SU-DHL-6 (cell line): ENCODE measurements at regions not wholly inside any gene's neighbourhood (a gene's known extent, or its start where the extent isn't known, plus 50 kb on each side); places are given as distances from the start of the nearest gene placed in this dataset.

Experiments
- EZH2phosphoT487 ChIP-seq: fragments of 200-600 bp; sonication (generic), shearing (Covaris generic); conservative IDR thresholded peaks from 2 replicates; pipeline ENCODE4 v1.6.1; 2018; ENCODE audit warnings: mild to moderate bottlenecking, antibody characterized with exemption, low read length, moderate library complexity, mixed read lengths
- TF ChIP-seq, protein P1 (sequence below): fragments of 200-600 bp; sonication (generic); IDR thresholded peaks from one replicate; pipeline ENCODE4 v1.5.1; 2017; ENCODE audit warnings: antibody characterized with exemption, mild to moderate bottlenecking, low read length, moderate library complexity; ENCODE audit not compliant: insufficient read depth, poor library complexity, severe bottlenecking

DNA sequence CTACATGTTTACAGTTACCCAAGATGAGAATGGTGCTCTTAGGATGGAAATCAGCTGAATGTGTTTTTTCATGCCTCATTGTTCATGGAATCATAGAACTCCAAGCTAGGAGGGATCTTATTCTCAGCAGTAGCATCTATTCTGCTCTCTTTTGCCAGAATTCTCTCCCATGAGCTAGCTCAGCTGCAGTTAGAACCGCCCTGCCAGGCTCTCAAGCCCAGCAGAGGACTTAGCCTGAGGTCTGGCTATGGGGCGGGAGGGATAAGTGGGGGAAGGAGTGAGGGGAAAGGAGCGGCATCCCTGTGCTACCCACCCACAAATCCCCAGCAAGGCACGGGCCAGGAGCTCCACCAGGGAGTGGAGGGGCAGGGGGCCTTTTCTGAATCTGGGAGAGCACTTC, 120.7 kb upstream of the PLXNA4 start:
- TF ChIP-seq, protein P1, sequence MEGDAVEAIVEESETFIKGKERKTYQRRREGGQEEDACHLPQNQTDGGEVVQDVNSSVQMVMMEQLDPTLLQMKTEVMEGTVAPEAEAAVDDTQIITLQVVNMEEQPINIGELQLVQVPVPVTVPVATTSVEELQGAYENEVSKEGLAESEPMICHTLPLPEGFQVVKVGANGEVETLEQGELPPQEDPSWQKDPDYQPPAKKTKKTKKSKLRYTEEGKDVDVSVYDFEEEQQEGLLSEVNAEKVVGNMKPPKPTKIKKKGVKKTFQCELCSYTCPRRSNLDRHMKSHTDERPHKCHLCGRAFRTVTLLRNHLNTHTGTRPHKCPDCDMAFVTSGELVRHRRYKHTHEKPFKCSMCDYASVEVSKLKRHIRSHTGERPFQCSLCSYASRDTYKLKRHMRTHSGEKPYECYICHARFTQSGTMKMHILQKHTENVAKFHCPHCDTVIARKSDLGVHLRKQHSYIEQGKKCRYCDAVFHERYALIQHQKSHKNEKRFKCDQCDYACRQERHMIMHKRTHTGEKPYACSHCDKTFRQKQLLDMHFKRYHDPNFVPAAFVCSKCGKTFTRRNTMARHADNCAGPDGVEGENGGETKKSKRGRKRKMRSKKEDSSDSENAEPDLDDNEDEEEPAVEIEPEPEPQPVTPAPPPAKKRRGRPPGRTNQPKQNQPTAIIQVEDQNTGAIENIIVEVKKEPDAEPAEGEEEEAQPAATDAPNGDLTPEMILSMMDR: no peak
- TF ChIP-seq EZH2phosphoT487: no peak
